HG03060 (cell line): ENCODE measurements at regions not wholly inside any gene's neighbourhood (a gene's known extent, or its start where the extent isn't known, plus 50 kb on each side); places are given as distances from the start of the nearest gene placed in this dataset.

Source experiments
- ATAC-seq: cut with Tn5 transposase; IDR thresholded peaks from one replicate; pipeline ENCODE4 v1.9.1; 2021; ENCODE audit warnings: low read depth, moderate number of reproducible peaks; ENCODE audit not compliant: unreplicated experiment

DNA sequence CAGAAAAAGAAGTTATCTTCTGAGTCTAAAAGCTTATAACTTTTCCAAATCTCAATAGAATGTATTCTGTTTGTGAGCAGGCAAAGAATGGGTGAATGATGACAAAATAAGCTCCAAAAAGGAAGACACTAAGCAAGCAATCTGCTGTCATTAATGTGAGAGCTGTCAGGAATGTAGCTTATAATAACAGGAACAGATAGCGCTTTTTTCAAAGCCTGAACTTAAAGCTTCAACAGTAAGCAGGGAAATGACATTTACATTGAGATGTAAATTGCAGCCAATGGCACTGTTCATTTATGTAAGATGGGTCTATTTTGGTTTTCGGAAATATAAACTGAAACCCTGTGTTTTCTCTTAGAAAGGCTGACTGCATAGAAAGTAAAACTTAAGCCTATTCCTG lies 1005.9 kb downstream of the PDHA2 start:
- ATAC-seq, result no peak

DNA sequence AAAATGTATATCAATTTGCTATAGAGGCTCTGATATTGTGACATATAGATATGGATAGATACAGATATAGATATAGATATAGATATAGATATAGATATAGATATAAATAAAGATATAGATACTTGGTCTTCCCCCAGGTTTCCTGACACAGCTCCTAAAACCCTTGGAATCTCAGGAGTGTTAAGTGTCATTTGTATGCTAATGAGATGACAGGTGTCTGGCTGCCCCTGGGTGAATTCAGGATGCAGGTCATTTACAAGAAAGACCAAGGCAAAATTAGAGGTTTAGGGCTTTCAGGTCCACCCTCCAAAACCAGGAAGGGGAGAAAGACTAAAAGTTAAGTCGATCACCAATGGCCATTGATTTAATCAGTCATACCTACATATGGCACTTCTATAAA lies 1034.8 kb downstream of the PDHA2 start:
- no peak for ATAC-seq

DNA sequence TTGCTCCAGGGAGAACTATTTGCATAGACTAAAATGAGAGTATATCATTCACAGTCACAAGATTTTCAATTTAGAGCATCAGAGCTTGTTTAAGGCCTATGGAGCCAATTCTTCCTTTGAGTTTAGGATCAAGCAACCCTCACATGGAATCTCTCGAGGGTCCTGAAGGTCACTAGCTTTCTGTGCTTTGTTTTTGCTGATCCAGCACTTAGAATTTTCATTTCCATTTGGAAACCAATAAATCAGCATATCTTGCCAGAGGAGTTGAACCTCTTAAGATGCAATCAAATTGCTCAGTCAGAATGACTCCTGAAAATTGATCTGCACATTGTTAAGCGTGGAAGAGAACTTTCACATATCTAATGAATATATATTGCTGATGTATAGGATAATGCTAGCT lies 1039.6 kb downstream of the PDHA2 start:
- no peak for ATAC-seq

DNA sequence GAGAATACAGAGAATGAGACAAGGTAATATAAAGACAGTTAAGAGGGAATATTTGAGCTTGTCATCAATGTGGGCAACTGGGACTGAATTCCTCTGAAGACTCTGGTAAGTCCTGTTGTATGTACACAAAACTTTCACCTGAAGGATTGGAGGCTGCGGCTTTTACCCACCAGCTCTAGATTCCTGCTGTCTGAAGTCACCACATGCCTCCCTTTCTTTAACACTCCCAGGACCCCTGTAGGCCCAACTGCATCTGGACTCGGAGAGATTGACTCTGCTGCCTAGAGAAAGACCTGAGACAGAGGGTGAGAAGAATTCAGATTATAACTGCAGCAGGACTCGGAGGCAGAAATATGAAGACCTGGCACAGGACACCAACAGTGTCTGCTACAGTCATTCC lies 1048.0 kb downstream of the PDHA2 start:
- ATAC-seq, result no peak

DNA sequence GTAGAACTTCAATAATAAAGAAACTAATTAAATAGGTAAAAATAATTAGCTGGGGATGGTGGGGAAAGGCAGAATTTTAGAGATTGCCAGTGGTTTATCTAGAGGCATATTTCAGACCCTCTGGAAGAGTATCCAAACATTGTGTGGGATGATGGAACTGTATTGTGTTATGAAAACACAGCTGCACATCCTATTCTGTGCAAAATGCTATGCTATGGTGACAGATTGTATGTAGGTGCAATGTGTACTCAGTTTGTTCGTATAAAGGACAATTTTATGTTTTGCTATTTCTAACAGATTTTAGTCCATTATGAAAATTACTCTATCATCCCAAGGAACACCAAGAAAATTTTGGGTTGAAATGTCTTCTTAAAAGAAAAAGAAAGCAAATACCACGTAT lies 1054.7 kb downstream of the PDHA2 start:
- no peak for ATAC-seq

DNA sequence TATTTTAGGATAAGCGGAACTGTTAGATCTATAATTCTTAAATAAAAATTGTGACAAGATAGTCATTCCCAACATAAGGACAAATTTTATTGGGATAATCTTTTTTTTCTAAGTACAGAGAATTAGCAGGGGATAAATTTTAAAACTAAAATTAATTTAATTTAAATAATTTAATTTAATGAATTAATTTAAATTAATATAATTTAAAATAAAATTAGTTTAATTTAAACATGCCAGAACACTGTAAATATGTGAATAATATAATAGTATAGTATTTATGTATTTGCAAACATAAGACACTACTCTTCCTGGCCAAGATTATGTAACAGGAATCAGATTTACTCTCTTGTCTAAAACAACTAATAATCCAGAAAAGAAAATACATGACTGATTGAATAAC lies 1055.9 kb downstream of the PDHA2 start:
- no peak for ATAC-seq

DNA sequence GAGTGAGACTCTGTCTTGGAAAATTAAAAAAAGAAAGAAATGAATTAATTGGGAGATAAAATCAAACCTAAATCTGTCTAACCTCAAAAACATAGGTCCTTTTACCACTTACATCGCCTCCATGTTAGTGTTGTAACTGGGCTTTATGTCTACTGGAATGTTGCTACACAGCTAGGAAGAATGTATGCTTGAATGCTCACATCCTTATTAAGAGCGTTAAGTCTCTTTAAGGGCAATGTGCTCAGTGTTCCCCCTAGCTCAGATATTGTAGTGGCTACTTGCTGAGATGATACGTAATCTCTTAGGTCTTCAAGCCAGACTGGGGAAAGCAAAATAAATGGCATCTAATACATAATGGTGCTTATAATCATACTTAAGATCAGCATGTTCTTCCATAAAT lies 1072.8 kb downstream of the PDHA2 start:
- ATAC-seq, result no peak

DNA sequence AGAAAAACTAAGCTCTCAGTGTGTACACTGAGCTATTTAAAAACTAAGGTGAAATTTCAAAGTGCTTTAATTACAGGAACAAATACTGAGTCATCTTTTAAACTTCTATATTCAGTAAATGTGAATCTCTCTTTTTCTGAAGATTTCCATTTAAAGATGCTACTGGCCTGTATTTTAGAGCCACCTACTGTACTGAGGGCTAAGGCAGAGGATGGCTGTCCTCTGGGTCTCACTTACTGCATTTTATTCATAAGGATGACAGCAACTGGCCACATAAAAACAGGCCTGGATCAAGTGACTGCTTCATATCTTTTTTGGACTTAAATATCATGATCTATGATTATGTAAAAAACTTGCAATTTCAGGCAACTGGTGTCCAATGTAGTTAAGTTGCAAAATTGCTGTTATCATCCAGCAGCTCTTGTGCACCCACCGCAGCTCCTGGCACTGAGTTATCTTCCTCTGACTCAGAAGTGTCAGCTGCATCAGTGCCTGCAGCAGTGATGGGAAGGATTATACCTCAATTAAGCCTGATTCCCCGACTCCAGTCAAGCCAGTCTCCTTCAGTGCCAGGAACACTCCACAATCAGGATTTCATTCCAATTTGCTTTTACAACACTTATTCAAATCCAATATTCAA lies 1073.7 kb downstream of the PDHA2 start:
- ATAC-seq, result no peak

DNA sequence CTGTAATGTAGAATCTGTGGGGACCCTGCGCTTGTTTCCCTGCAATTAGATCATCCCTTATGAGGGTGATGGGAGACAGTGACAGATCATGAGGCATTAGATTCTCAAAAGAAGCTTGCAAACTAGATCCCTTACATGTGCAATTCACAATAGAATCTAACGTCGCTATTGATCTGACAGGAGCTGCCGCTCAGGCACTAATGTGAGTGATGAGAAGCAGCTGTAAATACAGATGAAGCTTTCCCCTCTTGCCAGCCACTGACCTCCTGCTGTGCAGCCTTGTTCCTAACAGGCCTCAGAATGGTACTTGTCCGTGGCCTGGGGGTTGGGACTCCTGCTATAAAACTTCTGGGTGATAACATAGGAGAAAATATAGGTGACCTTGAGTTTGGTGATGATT lies 1076.8 kb downstream of the PDHA2 start:
- ATAC-seq, result no peak

DNA sequence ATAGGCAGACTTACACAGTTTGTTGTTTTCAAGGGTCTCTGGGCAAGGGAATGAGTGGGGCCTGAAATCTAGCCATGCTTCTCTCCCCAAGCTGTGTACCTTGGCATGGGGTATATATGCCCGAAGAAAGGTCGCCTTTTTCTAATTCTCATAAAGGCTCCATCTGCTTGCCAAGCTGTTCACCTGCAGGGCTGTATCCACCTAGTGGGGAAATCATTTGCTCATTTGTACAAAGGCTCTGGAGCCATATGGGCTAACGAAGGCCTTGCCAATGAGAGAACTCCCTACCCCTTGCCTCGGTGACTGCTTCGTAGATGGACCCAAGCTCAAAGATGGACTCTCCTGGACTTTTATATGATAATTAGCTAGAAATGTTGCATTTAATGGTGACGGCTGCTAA lies 1097.0 kb downstream of the PDHA2 start:
- ATAC-seq, result no peak

DNA sequence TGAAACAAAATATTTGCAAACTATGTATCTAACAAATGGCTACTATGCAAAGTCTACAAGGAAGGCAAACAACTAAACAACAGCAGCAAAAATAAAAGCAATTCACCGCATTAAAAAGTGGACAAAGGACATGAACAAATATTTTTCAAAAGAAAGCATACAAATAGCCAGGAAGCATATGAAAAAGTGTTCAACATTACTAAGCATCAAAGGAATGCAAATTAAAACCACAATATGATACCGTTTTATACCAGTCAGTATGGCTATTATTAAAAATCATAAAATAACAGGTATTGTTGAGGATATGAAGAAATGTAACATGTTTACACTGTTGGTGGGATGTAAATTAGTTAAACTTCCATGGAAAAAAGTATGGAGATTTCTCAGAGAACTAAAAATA lies 1106.7 kb downstream of the PDHA2 start:
- no peak for ATAC-seq

DNA sequence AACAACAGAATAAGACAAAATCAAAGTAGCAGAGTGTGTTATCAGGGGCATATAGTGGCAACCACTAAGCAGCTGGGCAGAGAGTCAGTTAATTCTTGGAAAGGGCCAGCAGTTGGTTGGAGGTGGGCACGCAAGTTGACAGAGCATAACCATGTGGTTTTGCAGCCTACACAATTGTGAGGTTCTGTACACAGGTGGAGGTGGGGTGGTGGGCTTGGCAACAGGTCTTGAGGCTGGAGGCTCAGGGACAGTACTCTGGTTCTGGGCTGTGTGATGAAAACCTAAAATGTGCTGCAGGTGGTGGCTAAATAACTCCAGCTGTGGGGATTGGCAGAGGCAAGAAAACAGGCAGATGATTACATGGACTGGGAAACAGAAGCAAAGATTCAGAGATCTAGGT lies 1112.7 kb downstream of the PDHA2 start:
- no peak for ATAC-seq

DNA sequence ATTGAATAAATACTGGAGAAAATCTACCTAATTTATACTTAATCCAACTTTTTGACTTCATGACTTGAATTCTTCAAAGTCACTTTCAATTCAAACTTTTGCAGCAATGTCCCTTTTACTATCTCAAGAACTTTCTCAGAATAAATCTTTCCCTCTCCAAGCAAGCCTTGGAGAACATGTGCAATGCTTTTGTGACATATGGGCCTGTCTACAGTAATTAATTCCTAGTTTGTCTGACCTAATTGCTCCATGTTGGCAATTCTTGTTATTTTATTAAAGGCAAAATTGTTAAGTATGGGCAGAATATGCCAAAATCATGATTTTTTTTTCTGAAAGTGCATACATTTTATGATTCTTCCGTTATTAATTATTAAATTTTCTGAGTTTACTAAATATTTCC lies 1115.3 kb downstream of the PDHA2 start:
- no peak for ATAC-seq

DNA sequence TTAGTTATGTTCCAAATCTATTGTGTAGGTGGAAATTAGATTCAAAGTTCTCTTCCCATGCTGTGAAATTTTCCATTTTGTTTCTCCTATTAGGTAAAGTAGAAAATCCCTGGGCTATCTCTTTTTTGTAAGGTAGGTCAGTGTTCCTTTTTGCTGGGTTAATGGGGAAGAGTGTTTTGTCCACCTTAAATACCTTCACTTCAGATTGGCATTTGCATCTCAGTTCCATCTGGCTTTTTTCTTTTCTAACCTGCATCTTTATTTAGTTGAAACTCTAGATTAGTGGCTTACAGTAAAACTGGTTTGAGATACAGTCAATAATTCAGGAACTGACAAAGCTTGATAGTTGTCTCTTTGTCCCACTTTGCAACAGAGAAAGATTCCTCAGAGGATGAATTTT lies 1115.8 kb downstream of the PDHA2 start:
- no peak for ATAC-seq

DNA sequence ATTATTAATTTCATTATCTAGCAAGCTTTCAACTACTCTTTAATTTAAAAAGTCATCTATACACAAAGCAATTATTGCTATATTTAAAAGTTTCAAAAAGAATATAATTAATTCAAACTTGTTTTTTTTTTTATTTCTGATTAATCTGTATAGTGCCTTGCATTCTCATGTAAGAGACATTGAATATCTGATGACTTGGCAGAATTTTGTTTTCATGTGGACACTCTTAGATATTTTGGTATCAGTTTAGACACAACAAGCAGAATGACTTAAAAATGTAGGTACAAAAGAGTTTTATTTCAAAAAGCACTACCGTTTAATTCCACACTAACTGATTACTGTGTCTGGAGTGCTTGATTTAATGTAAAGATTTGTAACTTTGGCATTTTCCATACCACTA lies 1129.6 kb downstream of the PDHA2 start:
- no peak for ATAC-seq

DNA sequence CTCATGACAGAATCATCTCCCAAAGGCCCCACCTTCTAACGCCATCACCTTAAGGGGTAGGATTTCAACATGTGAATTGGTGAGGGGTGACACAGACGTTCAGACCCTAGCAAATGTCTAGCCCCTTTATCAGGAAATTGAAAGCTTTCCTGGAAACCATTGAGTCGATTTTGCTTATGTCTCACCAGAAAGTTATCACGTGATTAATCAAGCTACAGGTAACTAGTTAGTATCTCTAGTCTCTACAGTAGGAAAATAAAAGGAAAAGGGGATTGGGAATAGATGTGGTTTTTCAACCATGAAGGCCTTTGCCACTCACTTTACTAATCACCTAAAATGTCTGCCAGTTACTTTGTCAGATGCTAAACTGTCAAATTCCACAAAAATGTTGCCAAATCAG lies 1133.0 kb downstream of the PDHA2 start:
- no peak for ATAC-seq

DNA sequence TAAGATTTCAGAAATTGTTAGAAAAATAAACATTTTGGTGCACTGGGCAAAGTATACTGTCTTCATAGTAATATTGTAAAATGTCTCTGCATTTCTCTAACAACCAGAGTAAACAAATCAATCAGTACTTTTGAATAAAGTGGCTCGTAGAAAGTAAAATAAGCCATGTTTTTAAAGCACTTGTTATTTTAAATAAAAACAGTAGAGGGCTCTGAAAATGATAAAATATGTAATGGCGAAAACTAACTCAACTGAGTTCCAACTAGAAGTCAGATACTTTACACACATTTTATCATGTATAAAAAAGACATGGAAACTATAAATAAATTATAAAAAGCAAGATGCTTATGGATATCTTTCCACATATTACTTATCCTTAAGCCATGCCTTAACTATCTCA lies 1134.4 kb downstream of the PDHA2 start:
- ATAC-seq, result no peak

DNA sequence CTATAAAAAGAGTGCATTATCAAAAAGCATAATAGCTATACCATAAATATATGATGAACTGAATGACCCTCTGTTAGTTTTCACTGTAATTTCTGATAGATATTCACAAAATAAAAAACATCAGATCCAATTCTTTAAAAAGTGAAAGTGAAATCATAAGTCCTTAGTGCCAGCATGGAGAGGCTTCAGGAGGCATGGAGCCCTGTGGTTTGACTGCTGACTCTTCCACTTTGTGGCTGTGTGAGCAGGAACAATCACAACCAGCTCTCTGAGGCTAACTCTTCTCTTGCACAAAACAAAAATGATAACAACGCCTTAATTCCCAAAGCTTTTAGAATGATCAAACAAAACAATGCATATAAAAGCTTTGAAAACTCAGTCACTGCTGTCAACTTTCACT lies 1143.9 kb downstream of the PDHA2 start:
- ATAC-seq, result no peak

DNA sequence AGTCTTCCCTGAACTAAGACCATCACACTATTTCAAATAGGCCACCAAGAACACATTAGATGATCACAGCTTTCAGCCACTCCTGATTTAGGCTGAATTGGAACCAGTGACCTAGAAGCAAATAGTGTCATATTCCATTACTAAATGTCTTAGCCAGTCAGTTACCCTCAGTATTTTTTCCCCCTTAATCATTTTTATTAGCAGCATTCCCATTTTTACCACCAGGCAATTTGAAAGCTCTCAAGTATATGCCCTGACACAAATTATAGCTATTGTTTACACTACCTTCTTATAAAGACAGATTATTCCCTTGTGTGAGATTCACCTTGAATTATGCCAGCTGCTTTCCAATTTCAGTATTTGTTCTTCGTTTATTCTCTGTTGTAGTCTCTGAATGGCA lies 1146.9 kb downstream of the PDHA2 start:
- ATAC-seq, result no peak

DNA sequence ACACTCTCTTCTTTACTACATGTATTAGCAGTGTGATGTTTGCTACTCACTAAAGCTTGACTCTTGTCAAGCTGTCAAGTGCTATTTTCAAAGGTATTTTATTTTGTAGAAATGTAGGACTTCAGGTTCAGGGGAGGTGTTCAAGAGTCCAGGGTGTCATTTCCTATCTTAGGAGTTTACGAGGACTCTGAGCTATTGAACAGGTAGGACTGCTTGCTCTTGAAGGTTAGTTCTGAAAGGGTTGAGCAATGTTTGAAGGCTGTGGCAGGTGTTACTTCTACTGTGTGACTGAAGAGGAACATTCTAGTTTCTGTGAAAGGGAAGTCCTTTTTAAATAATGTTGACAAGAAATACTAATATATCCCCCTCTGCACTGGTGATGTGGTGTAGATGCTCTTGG lies 1151.2 kb downstream of the PDHA2 start:
- ATAC-seq, result no peak

DNA sequence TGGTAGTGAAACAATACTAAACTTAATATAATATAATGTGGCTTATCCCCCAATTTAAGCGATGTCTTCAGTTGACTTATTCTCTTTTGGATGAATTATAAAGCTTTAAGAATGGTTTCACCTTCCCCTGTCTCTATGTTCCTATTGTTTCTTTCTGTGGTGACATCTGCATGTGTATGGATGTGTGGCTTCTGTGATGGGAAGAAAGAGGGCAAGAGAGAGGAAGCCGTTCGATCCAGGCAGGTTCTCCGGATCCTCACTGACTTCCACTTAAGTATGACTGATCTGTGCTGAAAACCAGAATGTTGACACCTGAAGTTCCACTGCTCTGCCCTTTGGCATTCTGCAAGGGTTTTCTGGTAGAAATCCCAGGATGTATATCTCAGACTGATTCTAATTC lies 1150.8 kb downstream of the STPG2 start:
- ATAC-seq, result no peak

DNA sequence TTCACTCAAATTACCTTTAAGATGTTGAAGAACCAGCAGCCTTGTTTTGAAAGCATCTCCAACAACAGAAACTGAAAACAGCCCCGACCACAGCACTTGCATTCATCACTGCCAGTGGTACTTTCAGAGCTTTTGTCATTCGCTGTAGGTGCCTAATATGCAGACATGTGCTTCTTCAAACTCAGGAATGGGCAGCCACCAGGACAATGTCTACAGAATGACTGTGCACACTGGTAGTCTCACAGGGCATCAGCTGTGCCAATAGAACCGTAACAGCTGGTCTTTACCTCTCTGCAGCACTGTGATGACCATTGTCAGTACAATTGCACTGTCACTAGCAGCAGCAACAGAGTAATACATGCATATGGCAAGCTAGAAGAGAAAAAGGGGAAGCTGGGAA lies 1149.7 kb downstream of the STPG2 start:
- no peak for ATAC-seq

DNA sequence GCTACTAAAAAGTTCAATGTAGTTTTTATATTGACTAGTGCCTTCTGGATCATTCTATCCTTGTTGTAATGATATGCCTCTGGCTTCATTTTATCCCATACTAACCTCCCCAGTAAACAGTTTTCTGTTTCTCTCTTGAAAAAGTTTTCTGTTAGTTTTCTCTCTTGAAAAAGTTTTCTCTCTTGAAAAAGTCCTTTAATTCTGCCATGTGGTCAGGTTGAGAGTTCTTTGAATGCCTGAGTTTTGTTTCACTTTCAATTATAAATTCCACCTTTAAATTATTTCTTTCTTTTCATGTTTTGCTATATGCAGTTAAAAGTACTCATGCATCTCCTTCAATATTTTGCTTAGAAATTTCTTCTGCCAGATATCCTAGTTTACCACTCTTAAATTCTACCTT lies 1139.6 kb downstream of the STPG2 start:
- ATAC-seq, result no peak
